HG02571 (cell line): ENCODE measurements at regions not wholly inside any gene's neighbourhood (a gene's known extent, or its start where the extent isn't known, plus 50 kb on each side); places are given as distances from the start of the nearest gene placed in this dataset.
A peak's percentile ranks its signal among the peaks of the same experiment; 100 is the strongest.

Experiments used
- ATAC-seq: cut with Tn5 transposase; IDR thresholded peaks from one replicate; pipeline ENCODE4 v1.9.1; 2021; ENCODE audit warnings: mild to moderate bottlenecking, moderate library complexity; ENCODE audit not compliant: unreplicated experiment

DNA sequence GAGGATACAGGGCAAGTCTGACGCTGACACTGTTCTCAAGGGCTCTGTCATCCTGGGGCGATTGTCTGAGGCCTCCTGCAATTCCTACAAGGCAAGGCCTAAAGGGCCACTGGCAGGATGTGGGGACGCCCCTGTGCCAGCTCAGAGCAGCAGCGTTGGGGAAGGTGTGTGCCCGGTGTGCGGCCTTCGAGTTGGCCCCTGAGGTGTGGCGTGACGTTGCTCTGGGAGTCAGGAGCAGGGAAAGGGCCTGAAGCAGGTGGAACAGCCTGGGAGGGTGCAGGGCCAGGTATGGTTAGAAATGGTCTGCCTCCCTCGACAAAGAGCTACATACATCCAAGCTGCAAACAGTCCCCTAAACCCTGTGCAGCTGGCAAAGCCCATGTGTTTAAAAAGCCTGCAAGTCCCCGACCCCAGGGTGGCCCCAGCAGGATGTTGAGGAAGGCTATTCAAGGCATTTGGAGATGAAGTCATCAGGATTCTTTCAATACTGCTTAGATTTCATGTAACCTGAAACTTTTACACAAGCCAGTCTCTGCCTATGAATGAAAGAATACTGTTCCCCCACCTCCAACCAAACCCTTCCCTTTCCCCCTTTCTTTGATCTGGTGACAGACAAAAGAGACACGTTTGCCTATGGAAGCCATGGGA is 142.5 kb upstream of the TNS3 start:
- no peak for ATAC-seq

DNA sequence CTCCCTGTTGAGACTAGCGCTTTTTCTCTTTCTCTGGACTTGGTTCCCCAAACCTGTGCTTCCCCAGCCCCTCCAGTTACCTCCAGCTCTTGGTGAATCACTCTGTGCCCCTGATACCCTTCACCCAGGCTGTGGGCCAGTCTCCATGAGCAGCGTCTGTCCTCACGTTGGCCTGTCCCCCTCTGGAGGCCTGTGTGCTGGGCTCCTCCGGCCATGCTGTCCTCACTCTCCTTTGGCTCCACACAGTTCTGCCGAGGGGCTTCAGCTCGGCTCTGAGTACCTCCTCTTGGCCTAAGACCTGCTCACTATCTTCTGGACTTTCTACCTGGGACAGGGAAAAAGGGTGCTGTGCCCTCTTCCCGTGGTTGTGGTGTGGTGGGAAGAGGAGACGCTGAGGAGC is 140.2 kb upstream of the TNS3 start:
- no peak for ATAC-seq

DNA sequence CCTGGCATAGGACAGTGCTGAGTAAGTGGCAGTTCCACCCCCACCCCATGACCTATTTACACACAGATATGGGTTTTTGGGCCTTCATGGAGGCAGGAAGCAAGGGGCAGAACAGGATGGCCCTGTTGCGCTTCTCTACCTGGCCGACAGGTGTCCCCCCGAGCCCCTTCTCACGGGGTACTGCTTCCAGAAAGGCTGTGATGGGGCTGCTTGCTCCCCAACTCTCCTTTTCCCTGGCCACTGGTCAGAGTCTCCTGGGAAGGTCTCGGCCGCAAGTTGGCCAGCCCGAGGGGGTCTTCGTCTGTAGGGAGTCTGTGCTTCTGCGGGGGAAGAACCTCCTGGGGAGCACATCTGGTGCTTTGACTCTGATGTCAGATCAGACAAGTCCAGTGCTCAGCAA is 139.8 kb upstream of the TNS3 start:
- no peak for ATAC-seq

DNA sequence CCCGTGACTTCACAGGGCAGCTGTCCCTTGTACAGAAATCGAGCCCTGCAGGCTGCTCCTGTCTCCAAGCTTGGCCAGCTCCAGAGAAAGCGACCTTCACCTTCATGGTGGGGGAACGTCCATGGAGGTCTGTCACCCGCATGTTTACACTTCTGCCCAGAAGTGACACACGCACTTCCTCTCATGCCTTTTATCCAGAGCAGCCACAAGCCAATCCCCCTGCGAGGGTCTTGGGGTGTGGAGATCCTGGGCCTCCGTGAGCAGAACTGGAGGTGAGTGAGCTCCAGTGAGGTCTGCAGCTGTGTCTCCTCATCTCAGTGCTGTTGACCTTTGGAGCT is 139.0 kb upstream of the TNS3 start:
- ATAC-seq, result no peak

GRCh38 chr7:47720141-47720906 is 138.4 kb upstream of the TNS3 start:
- ATAC-seq, result peak; percentile 87

DNA sequence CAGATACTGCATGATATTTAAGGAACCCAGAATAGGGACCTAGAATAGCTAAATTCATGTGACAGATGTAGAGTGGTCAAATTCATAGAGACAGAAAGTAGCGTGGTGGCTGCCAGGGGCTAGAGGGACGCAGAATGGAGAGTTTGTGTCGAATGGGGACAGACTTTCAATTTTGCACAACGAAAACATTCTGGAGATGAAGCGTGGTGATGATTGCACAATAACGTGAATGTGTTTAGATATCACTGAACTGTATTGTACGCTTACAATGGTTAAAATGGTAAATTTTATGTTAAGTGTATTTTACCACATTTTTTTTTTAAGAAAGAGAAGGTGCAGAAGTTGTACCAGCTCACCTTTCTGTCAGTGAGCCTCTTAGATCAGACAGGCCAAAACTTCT is 137.8 kb upstream of the TNS3 start:
- no peak for ATAC-seq

DNA sequence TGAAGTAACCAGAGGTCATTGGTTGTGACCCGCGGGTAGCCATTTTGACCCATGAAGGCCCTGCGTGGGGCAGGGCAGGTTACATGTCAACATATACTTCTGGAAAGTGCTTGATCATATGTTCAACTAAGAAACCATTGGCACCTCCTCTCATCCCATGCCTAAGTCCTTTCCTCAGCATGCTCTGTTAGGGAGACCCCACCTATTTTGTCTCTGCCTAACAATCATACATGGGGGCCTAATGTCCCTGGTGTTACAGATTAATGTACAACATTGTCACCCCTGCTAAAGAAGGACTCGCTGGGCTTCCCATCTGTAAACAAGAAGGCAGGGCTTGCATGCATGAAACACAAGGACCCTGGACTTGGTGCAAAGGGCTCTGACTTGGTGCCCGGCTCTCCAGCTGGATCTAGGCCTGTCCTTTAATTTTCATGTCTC is 133.7 kb upstream of the TNS3 start:
- peak; percentile 14 for ATAC-seq

DNA sequence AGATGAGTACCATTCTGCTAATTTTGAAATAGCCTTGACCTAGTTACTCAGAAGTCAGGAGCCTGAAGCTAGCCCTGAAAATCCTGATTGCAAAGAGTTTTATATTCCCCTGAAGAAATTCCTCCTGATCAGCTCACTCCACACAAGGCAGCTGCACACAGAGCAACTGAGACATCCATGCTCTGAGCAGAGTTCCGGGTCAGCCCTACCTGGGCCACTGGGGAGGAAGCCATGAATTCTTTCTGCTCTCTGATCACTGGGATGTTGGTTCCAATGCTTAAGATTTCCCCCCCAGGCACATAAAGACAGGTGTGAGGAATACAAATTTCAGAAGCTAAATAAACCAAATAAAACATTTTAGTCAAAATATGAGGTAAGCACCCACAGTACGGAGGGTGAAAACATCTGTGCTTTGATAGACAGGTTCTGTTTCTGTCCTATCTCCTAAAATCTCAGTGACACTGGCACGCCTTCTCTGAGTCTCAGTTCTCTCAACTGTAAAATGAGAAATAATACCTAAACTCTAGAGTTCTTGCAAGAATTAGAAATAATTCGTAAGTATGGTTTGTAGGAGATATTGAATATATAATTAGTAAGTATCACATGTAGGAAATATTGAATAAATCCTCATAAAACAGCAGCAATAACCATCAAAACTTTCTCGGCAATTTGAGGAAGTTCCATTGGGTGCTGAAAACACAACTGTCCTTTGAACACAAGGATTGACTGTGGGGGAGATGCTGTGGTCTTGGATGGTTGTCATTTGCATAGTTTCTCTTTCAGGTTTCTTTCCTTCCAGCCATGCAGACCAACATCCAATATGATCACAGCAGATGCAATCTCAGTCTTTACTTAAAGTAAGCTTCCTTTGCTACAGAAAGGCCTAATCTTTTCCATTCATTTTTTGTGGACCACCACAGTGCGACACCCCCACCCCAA is 133.0 kb upstream of the TNS3 start:
- peak; percentile 99 for ATAC-seq

- ATAC-seq, result no peak
Observed at GRCh38 chr7:47713595-47713994, 131.7 kb upstream of the TNS3 start.

DNA sequence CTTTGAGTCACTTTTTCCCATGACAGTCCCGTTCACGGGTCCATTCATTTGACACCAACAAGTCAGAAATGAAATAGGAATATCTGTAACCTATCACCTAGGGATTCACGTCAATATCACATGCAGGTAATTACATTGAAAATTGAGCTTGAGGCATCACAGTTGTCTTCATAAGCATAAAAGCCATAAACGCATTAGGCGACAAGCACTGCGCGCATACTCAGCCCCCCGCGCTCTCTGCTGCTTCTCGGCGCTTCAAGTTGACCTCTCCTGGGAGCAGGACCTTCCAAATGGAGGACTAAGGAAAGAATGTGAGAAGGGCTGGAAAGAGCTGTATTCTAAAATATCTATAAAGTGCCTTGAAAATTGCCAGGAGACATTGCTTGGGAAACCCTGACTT is 130.5 kb upstream of the TNS3 start:
- no peak for ATAC-seq

GRCh38 chr7:47711776-47712175 is 129.9 kb upstream of the TNS3 start:
- ATAC-seq, result no peak

- ATAC-seq, result no peak
Observed at GRCh38 chr7:47710201-47710935, 128.5 kb upstream of the TNS3 start.

GRCh38 chr7:47709451-47709850 is 127.5 kb upstream of the TNS3 start:
- no peak for ATAC-seq

GRCh38 chr7:47709051-47709450 is 127.1 kb upstream of the TNS3 start:
- no peak for ATAC-seq

- no peak for ATAC-seq
Observed at GRCh38 chr7:47707583-47707982, 125.7 kb upstream of the TNS3 start.

GRCh38 chr7:47704936-47705335 is 123.0 kb upstream of the TNS3 start:
- no peak for ATAC-seq

GRCh38 chr7:47702080-47702479 is 120.2 kb upstream of the TNS3 start:
- ATAC-seq, result no peak

GRCh38 chr7:47698386-47698785 is 116.5 kb upstream of the TNS3 start:
- ATAC-seq, result no peak

DNA sequence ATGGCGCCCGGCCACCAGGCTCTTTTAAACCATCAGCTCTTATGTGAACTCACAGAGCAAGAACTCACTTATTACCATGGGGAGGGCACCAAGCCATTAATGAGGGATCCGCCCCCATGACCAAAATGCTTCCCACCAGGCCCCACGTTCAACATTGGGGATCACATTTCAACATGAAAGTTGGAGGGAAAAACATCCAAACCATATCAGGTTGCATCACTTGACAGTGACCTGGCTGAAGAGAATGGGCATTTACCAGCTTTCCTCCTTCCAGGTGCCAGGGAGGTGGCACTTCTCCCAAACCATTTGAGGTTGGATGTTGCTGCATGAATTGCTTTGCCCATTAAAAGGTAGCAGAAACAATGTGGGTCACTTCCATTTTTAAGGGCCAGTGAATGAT is 115.6 kb upstream of the TNS3 start:
- no peak for ATAC-seq

GRCh38 chr7:47696152-47696710 is 114.3 kb upstream of the TNS3 start:
- no peak for ATAC-seq

DNA sequence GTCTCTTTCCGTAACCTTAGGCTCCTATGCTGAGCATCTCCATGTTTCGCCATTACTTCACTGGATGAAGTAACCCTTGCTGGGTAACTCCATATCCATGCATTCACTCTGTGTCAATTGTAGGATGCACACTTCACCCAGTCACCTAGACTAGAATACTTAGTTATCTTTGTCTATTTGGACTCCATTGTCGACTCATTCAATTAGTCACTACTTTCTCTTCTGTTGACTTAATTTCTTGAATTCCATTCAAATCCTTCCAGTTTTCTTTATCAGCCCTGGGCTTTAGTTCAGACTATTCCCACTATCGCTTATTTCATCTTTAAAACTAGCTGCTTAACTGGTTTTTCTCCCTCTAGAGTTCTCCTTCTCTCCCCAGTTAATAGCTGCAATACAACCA is 111.3 kb upstream of the TNS3 start:
- ATAC-seq, result no peak
